ENCODE measurements at regions not wholly inside any gene's neighbourhood (a gene's known extent, or its start where the extent isn't known, plus 50 kb on each side); places are given as distances from the start of the nearest gene placed in this dataset.
"Not testable (repeated sequence)": the region's sequence is repeated elsewhere in the genome, so short reads cannot be mapped to it uniquely, and the experiment has no call there.

- not testable (repeated sequence) for TF ChIP-seq EZH2phosphoT487 (IDR thresholded peaks at IDR 0.05; ENCODE audit: borderline replicate concordance, low read depth); NFIC (IDR thresholded peaks at IDR 0.05; ENCODE audit: borderline replicate concordance); CTCF (IDR thresholded peaks at IDR 0.05); JUND (IDR thresholded peaks at IDR 0.05); YY1 (IDR thresholded peaks at IDR 0.05; ENCODE audit: low read depth); MXI1 (IDR thresholded peaks at IDR 0.05; ENCODE audit: low read depth, low read length); TAF1 (IDR thresholded peaks at IDR 0.05; ENCODE audit: borderline replicate concordance, low read depth, low read length); SMC3 (IDR thresholded peaks at IDR 0.05; ENCODE audit: low read depth, low read length); MAX (IDR thresholded peaks at IDR 0.05; ENCODE audit: low read depth)
- TF ChIP-seq, protein P1, sequence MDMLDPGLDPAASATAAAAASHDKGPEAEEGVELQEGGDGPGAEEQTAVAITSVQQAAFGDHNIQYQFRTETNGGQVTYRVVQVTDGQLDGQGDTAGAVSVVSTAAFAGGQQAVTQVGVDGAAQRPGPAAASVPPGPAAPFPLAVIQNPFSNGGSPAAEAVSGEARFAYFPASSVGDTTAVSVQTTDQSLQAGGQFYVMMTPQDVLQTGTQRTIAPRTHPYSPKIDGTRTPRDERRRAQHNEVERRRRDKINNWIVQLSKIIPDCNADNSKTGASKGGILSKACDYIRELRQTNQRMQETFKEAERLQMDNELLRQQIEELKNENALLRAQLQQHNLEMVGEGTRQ (IDR thresholded peaks at IDR 0.05; ENCODE audit: borderline replicate concordance, low read depth, low read length): not testable (repeated sequence)
Observed at GRCh38 chr21:6136732-6137131, 4384.7 kb upstream of the TPTE start.
